T-helper 2 cell treated with Interferon-gamma antibody and Interleukin-4, amounts not matched to agents 100 ng/mL and 5 ng/mL, for 36 hours (primary cell): ENCODE measurements at regions not wholly inside any gene's neighbourhood (a gene's known extent, or its start where the extent isn't known, plus 50 kb on each side); places are given as distances from the start of the nearest gene placed in this dataset.
"Not testable (repeated sequence)": the region's sequence is repeated elsewhere in the genome, so short reads cannot be mapped to it uniquely, and the experiment has no call there.

Experiments
- intact Hi-C: fragments of 100-400 bp; cut with micrococcal nuclease; formaldehyde crosslinking; loops from one replicate; pipeline ENCODE4 v1.15.1; 2023

DNA sequence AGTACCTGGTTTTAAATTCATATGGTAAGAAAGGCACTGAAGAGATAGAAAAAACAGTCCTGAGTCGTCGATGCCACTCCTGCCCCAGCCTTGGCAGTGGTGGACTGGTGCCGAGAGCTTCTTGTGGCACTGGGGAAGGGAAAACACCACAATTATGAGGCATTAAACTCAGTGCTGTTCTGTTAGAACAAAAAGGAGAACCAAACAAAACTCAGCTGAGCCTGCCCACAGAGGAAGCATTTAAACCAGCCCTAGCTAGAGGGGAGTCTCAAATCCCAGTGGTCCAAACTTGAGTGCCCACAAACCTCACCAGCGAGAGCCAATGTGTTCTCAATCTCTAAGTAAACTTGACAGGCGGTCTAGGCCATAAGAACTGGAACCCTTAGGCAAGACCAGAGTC, 1254.5 kb upstream of the FAM98A start:
- intact Hi-C loops = no loop called here

GRCh38 chr2:34851804-34852203, 1252.7 kb upstream of the FAM98A start:
- intact Hi-C loops = no loop called here

DNA sequence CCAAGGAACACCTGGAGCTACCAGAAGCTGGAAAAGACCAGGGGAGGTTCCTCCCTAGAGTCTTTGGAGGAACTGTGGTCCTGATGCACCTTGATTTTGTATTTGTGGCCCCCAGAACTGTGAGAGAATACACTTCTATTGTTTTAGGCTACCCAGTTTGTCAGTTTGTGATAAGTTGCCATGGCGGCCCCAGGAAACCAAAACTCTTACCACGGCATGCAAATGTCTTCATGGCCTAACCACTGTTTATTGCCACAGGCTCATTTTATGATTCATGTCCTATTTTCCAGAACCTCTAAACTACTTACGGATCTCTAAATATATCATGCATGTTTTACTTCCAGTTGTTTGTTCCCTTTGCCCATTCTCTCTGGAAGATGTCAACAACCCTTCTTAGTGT, 1250.7 kb upstream of the FAM98A start:
- intact Hi-C loops = no loop called here

DNA sequence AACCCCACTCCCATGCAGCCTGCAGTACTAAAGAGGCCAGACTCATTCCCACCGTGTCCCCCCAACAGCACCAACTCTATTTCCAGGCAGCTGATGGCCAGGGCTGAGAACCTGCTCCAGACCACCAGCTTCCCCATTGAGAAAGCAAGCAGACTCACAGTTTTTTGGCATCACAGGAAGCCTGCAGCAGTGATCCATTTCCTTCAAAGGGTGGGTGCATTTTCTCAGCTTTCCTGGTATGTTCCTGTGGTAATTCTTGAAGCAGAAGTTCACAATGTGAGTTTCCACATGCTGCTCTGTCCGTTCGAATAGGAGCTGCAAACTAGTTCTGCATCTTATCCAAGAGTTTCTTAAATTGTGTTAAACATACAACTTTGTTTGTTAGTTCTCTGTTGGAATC, 1249.6 kb upstream of the FAM98A start:
- intact Hi-C loops = no loop called here

DNA sequence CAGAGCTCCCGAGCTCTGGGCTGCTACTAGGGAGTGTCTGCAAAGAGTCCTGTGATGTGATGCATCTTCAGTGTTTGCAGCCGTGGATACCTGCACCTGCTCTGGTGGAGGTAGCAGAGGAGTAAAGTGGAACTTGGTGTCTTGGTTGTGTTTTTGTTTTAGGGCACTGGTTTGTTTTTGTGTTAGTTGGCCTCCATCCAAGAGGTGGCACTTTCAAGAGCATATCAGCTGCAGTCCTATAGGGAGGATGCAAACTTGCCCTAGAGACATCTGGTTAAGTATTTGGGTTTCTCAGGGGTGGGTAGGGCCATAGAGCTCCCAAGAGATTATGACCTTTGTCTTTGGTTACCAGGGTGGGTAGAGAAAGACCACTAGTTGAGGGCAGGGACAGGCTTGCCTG, 1249.0 kb upstream of the FAM98A start:
- intact Hi-C loops = no loop called here

DNA sequence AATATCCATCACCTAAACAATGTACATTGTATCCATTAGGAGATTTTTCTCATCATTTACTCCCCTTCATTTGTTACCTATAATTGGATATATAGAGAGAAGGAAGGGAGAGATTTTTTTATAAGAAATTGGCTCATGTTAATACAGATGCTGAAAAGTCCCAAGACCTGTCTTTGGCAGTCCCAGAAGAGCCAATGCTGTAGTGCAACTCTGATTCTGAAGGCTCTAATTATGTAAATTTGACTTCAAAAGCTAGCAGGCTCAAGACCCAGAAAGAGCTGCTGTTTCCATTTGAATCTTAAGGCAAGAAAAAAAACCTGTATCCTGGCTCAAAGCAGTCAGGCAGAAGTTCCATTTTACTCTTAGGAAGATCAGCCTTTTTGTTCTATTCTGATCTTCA, 1245.5 kb upstream of the FAM98A start:
- intact Hi-C loops = no loop called here

DNA sequence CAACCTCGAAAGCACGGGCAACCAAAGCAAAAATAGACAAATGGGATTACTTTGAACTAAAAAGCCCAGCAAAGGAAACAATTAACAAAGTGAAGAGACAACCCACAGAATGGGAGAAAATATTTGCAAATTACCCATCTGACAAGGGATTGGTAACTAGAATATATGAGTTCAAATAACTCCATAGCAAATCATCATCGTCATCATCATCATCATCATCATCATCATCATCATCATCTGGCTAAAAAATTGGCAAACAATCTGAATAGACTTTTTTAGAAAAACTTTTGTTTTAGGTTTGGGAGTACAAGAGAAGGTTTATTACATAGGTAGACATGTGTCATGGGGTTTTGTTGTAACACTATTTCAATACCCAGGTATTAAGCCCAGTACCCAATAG, 1239.3 kb upstream of the FAM98A start:
- intact Hi-C loops = no loop called here

- intact Hi-C loops = no loop called here
These were observed 1237.3 kb upstream of the FAM98A start for GRCh38 chr2:34836361-34836760.

GRCh38 chr2:34831096-34831495, 1232.0 kb upstream of the FAM98A start:
- intact Hi-C loops = no loop called here

DNA sequence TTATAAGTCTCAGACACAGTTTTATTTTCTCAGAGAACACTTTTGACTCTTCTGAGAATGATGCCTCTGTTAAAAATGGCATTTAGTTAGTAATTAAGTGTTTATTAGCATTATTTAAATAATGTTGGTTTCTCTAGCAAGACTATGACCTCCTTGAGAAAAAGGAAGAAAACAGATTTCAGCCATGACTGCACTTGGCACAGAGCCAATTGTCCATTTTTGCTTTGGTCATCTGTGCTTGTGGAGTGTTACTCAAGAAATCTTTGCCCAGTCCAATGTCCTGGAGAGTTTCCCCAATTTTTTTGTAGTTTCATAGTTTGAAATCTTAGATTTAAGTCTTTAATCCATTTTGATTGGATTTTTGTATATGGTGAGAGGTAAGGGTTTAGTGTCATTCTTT, 1229.4 kb upstream of the FAM98A start:
- intact Hi-C loops = no loop called here

DNA sequence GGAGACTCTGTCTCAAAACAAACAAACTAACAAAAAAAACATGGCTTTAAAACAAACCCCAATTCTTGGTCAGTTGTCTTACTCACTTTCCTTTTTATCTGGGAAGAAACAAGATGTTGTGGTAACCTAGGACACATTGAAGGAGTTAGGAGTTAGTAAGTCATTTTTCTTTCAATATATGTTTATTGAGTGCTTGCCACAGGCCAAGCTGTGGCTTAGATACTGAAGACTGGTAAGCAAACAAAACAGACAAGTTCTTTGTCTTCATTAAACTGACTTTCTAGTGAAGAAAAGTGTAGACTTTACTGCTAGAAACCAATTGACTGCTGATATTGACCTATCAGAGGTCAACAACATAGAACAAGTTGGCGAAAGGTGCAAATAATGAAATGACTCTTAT, 1228.3 kb upstream of the FAM98A start:
- intact Hi-C loops = no loop called here

DNA sequence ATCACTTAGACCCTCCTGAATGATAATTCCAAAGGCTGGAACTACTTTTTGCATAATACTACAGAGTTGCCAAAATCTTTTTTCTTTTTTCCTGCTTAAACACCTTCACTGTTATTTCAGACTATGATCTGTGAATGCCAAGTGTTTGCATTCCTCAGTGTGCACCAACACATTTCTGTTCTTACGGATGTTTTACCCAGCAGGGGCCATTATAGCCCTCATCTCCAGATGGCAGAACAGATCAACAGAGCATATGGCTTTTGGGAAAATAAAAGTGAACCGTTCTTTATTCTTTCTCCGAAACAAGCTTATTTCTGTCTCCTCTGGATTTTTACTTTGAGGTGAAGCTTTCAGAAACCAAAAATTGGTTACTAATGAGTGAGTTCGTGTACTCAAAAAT, 1226.6 kb upstream of the FAM98A start:
- intact Hi-C loops = no loop called here

DNA sequence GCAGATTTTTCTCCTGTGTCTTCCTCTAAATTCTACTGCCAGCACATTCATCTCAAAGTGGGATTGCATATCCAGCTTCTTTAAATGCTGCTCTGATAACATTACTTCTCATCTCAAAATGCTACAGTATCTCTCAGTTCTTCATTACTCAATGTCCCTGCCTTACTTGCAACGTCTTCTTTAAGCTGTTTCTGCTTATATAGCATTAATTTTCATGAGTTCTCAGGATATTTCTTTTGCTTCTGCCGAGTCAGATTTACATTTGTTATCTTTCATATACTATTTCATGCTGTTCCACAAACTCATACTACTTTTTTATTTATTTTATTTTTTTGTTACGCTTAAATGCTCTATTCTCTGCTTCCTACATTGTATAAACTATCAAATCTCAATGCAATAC, 1223.5 kb upstream of the FAM98A start:
- intact Hi-C loops = no loop called here

- intact Hi-C loops = no loop called here
These were observed 1216.1 kb upstream of the FAM98A start for GRCh38 chr2:34815052-34815741.

DNA sequence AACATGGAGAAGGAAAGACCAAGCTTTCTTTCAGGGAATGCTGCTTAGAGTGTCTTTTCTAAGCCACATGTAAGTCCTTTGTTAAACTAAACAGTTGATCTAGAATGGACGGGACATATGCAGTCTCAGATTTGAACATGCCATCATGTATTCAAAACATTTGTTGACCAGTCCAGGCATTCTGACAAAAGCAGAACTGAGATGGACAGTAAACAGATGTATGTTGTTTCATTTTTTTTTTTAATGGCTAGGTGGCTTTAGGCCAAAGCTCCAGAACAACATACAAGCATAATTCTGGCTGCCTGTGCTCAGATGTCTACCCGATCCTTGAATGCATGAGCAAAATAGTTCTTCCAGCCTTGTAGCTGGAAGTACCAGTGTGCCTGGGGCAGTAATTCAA, 1211.4 kb upstream of the FAM98A start:
- intact Hi-C loops = no loop called here

DNA sequence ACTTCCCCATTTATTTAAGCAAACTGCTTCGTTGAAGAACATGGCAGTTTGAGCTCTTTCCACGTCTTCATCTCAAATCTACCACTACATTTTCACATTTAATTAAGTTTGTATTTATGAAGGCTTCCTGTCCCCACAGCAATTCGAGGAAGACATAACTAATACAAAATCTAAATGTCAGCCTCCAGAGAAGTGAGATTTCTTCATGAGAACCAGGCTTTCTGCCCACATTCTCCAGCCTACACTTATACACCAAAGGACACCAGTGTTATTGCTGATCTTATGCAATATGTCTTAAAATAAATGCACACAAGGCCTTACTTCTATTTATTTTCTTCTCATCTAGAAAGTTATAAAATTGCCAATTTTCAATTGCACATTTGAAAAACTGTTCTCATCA, 1209.3 kb upstream of the FAM98A start:
- intact Hi-C loops = no loop called here

DNA sequence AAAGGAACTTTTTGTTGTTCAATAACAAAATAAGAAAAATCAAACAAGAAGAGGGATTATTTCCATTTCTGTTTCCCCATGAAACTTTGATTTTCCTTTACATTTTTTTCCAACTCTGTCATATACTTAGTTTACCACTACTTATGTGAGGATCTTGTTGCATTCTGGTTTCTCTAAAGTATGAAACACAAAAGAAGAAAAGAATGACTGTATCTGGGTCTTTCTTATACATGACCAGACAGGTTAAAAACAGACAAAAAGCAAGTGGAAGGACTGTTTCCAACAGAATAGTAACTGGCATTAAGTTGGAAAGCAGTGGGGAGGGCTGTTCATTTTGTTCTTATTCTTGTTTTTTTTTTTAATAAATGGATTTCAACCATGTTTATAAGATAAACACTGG, 1207.8 kb upstream of the FAM98A start:
- intact Hi-C loops = no loop called here

DNA sequence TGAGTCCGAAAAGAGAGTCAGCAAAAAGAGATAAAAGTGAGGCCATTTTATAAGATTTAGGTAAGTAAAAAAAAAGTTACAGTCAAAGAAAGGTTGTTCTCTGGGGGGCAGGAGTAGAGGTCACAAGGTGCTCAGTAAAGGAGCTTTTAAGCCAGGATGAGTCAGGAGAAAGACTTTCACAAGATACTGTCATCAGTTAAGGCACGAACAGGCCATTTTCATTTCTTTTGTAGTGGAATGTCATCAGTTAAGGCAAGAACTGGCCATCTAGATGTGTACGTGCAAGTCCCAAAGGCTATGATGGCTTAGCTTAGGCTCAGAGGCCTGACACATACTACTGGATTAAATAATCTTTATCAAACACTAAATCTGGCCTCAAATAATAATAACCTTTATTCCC, 1207.3 kb upstream of the FAM98A start:
- intact Hi-C loops = no loop called here

DNA sequence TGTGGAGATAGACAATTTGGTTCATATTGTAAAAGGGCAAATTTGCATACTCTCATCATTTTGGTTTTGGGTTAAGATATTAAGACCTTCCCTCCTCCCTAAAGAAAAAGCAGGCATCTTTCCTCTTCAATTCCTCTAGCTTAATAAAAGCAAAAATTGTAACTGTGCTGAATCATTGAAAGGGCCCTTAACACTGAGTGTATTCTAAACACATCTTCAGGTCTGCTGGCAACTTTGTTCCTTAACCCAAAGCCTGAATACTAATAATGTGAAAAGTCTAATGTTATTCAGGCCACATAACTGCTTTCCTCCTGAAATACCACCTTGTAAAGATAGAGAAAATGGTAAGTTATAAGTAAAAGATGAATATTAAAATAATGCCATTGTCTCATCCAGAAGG, 1200.5 kb upstream of the FAM98A start:
- intact Hi-C loops = no loop called here

DNA sequence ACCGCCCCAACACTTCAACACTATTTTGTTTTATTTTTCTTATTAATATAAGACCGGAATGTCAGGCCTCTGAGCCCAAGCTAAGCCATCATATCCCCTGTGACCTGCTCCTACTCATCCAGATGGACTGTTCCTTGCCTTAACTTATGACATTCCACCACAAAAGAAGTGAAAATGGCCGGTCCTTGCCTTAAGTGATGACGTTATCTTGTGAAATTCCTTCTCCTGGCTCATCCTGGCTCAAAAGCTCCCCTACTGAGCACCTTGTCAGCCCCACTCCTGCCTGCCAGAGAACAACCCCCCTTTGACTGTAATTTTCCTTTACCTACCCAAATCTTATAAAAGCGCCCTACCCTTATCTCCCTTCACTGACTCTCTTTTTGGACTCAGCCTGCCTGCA, 1196.5 kb upstream of the FAM98A start:
- intact Hi-C loops = not testable (repeated sequence)

- intact Hi-C loops = no loop called here
These were observed 1190.1 kb upstream of the FAM98A start for GRCh38 chr2:34789169-34789568.

DNA sequence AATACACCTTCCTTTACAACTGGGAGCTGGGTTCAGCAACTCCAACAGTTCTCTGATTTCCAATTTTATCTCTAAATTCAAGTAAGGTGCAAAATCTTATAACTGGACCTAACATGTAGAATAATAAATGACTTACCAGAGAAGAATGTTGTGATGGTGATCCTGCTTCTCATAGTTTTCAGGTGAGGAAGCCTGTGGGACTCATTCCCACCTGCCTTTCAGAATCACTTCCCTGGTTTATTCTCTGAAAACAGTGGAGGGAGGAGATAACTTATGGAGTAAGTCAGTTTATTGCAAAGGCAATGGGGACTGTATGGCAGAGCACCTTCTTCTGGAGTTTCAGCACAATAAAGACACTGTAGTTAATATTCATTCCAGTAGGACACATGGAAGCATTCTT, 1188.2 kb upstream of the FAM98A start:
- intact Hi-C loops = no loop called here

DNA sequence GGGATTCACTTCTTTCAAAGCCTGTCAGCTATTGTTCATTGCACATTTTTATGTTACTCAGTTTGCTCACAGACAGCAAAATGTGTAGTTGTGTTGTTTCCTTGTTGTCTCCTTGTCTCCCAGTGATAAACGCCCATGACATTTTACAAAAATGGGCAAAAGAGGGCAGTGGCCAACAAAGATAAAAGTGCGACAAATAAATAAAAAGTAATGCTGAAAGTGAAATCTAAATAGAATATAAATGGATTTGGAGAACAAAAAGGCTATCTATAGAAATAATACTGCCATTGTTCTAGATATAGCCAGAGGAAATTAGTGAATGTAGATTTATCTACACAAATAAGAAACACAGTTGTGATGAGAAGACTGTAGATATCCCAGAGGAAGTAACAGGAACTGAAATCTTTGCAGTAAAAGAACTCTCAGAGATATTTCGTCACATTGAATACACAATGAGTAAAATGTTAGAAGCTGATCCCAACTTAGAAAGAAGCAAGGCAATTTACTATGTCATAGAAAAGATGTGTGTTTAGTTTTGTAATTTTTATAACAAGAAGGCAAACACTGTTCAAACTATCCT, 1186.2 kb upstream of the FAM98A start:
- intact Hi-C loops = no loop called here

DNA sequence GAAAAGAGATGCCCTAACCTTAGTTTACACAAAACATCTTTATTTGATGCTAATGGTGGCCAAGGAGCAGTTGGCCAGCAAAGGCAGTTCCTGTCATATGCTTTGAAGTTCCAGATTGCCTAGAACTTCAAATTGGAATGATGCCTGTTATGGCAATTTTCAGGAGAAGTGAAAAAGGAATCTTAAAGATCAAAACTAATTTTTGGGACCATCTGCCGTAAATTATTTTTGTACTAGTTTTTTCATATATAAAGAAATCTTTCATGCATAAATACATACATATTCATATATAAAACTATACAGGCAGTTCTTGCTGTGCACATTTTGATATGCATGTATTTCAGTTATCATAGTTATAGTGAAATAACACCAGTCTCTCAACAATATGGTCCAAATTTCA, 1185.6 kb upstream of the FAM98A start:
- intact Hi-C loops = no loop called here
